ENCODE measurements at regions not wholly inside any gene's neighbourhood (a gene's known extent, or its start where the extent isn't known, plus 50 kb on each side); places are given as distances from the start of the nearest gene placed in this dataset.

DNA sequence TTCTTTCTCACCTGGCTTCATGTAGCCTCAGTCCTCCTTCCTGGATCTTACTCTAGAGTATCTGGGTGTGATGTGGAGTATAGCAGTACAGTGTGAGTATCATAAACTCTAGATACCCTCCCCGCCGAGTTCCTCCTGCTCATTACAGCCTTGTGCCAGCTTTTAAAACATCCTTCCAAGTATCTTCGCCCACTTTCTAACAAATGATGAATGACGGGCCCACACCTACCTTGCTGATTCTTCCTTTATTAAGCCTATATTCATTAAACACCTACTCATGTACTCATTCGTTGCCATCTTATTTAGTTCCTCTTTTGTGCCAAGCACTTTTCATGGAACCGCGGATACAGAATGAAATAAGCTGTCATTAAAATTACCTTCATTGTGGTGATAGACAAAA, 1585.3 kb upstream of the TENM3 start (continued):
- TF ChIP-seq, protein P1, sequence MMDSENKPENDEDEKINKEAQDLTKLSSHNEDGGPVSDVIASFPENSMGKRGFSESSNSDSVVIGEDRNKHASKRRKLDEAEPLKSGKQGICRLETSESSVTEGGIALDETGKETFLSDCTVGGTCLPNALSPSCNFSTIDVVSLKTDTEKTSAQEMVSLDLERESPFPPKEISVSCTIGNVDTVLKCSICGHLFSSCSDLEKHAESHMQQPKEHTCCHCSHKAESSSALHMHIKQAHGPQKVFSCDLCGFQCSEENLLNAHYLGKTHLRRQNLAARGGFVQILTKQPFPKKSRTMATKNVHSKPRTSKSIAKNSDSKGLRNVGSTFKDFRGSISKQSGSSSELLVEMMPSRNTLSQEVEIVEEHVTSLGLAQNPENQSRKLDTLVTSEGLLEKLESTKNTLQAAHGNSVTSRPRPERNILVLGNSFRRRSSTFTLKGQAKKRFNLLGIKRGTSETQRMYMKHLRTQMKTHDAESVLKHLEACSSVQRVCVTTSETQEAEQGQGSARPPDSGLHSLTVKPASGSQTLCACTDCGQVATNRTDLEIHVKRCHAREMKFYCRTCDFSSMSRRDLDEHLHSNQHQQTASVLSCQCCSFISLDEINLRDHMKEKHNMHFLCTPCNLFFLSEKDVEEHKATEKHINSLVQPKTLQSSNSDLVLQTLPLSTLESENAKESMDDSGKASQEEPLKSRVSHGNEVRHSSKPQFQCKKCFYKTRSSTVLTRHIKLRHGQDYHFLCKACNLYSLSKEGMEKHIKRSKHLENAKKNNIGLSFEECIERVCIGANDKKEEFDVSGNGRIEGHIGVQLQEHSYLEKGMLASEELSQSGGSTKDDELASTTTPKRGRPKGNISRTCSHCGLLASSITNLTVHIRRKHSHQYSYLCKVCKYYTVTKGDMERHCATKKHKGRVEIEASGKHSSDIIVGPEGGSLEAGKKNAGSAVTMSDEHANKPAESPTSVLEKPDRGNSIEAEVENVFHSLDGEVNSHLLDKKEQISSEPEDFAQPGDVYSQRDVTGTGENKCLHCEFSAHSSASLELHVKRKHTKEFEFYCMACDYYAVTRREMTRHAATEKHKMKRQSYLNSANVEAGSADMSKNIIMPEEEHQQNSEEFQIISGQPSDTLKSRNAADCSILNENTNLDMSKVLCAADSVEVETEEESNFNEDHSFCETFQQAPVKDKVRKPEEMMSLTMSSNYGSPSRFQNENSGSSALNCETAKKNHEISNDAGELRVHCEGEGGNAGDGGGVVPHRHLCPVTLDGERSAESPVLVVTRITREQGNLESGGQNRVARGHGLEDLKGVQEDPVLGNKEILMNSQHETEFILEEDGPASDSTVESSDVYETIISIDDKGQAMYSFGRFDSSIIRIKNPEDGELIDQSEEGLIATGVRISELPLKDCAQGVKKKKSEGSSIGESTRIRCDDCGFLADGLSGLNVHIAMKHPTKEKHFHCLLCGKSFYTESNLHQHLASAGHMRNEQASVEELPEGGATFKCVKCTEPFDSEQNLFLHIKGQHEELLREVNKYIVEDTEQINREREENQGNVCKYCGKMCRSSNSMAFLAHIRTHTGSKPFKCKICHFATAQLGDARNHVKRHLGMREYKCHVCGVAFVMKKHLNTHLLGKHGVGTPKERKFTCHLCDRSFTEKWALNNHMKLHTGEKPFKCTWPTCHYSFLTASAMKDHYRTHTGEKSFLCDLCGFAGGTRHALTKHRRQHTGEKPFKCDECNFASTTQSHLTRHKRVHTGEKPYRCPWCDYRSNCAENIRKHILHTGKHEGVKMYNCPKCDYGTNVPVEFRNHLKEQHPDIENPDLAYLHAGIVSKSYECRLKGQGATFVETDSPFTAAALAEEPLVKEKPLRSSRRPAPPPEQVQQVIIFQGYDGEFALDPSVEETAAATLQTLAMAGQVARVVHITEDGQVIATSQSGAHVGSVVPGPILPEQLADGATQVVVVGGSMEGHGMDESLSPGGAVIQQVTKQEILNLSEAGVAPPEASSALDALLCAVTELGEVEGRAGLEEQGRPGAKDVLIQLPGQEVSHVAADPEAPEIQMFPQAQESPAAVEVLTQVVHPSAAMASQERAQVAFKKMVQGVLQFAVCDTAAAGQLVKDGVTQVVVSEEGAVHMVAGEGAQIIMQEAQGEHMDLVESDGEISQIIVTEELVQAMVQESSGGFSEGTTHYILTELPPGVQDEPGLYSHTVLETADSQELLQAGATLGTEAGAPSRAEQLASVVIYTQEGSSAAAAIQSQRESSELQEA (CRISPR knock-in tag; IDR thresholded peaks at IDR 0.05; ENCODE audit: not compliant biosample characterization), result no peak
- TF ChIP-seq ZNF652 (CRISPR knock-in tag; IDR thresholded peaks at IDR 0.05; ENCODE audit: borderline replicate concordance, low read depth) (no peak), ZFP37 (CRISPR knock-in tag; IDR thresholded peaks at IDR 0.05; ENCODE audit: borderline replicate concordance) (no peak), ETV5 (CRISPR knock-in tag; IDR thresholded peaks at IDR 0.05; ENCODE audit: borderline replicate concordance) (no peak), ZKSCAN1 (IDR thresholded peaks at IDR 0.05; ENCODE audit: low read length) (no peak)

All from HepG2 (cell line).